ENCODE measurements at regions not wholly inside any gene's neighbourhood (a gene's known extent, or its start where the extent isn't known, plus 50 kb on each side); places are given as distances from the start of the nearest gene placed in this dataset.

DNA sequence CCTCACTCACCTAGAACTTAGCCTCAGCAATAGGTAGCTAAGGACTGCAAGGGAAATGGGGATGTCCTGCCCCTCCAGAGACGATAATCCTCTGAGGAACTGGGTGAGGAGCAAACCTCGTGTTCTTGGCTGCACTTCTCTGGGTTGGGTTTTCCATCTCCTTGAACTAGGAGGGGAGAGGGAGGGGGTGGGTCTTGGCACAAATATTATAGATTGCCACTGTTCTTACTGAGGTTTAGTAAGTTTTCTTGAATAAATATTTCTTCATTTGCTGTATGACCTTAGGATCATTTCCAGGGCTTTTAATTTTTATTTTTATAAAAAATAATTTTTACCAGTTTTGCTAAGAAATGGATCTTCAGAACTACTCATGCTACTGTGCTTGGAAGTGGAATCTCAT is 406.7 kb upstream of the FZD8 start:
- H3K27me3 ChIP-seq (ENCODE audit: control insufficient read depth in 2 of 2, insufficient read depth in 2 of 2, low read length in 2 of 2) = peaks cover 0 to 2% of the 10 kb centered on the region in 2 experiments
- H3K36me3 ChIP-seq (ENCODE audit: control insufficient read depth in 2 of 2, extremely low read depth in 1 of 2, insufficient read depth in 2 of 2, low read length in 2 of 2) = no peaks in the 10 kb centered on the region
- H3K9ac ChIP-seq (replicated peaks; ENCODE audit: extremely low read depth, insufficient read depth, low read length) = no peak overlapping the region
- no TSS peak for BruUV-seq (replicated peaks)
- H3K4me3 ChIP-seq (replicated peaks in 1 of 3; ENCODE audit: insufficient read depth in 1 of 3, low read depth in 1 of 3, low read length in 3 of 3) = no peak overlapping the region
- TF ChIP-seq POLR2AphosphoS5 (IDR thresholded peaks at IDR 0.05; ENCODE audit: insufficient read depth, low read depth, low read length) (no peak), JUN (IDR thresholded peaks at IDR 0.05; ENCODE audit: borderline replicate concordance, insufficient read depth, insufficient read length, low read depth) (no peak), POLR2A (IDR thresholded peaks at IDR 0.05; ENCODE audit: low read depth, low read length) (no peak), EZH2 (IDR thresholded peaks at IDR 0.05; ENCODE audit: borderline replicate concordance, low read depth, low read length, severe bottlenecking) (no peak), MYC (IDR thresholded peaks at IDR 0.05; ENCODE audit: low read depth, low read length) (no peak), FOS (IDR thresholded peaks at IDR 0.05; ENCODE audit: borderline replicate concordance, insufficient read depth, low read length) (no peak), GATA2 (IDR thresholded peaks at IDR 0.05; ENCODE audit: insufficient read depth, insufficient read length, low read depth, low read length) (no peak)
- TF ChIP-seq, protein P1, sequence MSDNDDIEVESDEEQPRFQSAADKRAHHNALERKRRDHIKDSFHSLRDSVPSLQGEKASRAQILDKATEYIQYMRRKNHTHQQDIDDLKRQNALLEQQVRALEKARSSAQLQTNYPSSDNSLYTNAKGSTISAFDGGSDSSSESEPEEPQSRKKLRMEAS (IDR thresholded peaks at IDR 0.05; ENCODE audit: insufficient read depth, insufficient read length) = no peak
- TF ChIP-seq, protein P2, sequence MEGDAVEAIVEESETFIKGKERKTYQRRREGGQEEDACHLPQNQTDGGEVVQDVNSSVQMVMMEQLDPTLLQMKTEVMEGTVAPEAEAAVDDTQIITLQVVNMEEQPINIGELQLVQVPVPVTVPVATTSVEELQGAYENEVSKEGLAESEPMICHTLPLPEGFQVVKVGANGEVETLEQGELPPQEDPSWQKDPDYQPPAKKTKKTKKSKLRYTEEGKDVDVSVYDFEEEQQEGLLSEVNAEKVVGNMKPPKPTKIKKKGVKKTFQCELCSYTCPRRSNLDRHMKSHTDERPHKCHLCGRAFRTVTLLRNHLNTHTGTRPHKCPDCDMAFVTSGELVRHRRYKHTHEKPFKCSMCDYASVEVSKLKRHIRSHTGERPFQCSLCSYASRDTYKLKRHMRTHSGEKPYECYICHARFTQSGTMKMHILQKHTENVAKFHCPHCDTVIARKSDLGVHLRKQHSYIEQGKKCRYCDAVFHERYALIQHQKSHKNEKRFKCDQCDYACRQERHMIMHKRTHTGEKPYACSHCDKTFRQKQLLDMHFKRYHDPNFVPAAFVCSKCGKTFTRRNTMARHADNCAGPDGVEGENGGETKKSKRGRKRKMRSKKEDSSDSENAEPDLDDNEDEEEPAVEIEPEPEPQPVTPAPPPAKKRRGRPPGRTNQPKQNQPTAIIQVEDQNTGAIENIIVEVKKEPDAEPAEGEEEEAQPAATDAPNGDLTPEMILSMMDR (IDR thresholded peaks at IDR 0.05; ENCODE audit: extremely low read depth in 1 of 2, insufficient read depth in 1 of 2, low read depth in 1 of 2, low read length in 2 of 2) = no peak
- no peaks in the 10 kb centered on the region for H3K9me1 ChIP-seq (replicated peaks; ENCODE audit: control insufficient read depth, extremely low read depth, insufficient read depth, low read length)
- H3K79me2 ChIP-seq (ENCODE audit: control insufficient read depth, insufficient read depth, low read length) = no peaks in the 10 kb centered on the region
- H3K27ac ChIP-seq (ENCODE audit: insufficient read depth, low read depth, low read length) = no peak overlapping the region
- no peak overlapping the region for H2AFZ ChIP-seq (ENCODE audit: low read depth, low read length)
- POLR2A ChIA-PET = interaction anchor here (0.6 kb wide), 1 partner anchor 200 kb away, joined by 3 read pairs; no protein-coding TSS in a partner anchor
- intact Hi-C loops (cut with micrococcal nuclease) = no loop called here
- CTCF ChIA-PET = no interaction called here
- dilution Hi-C loops (cut with MboI; ENCODE audit: extremely low pct_ligation_motif_present, low sequenced_read_pairs) = no loop called here
- H3K4me2 ChIP-seq (ENCODE audit: insufficient read depth, low read length) = no peak overlapping the region
- DNase-seq (ENCODE audit: low read depth, low spot score) = no peak
- H3K9me3 ChIP-seq (replicated peaks; ENCODE audit: control insufficient read depth, insufficient read depth, low read length) = no peaks in the 10 kb centered on the region
- H3K4me1 ChIP-seq (ENCODE audit: control insufficient read depth, extremely low read depth, insufficient read depth, low read length) = no peaks in the 10 kb centered on the region
- no peak for FAIRE-seq
- no peaks in the 10 kb centered on the region for H4K20me1 ChIP-seq (replicated peaks; ENCODE audit: control insufficient read depth, extremely low read depth, insufficient read depth, low read length)

All from endothelial cell of umbilical vein (primary cell).